HG03108 (cell line): ENCODE measurements at regions not wholly inside any gene's neighbourhood (a gene's known extent, or its start where the extent isn't known, plus 50 kb on each side); places are given as distances from the start of the nearest gene placed in this dataset.

Experiments used
- ATAC-seq: cut with Tn5 transposase; IDR thresholded peaks from one replicate; pipeline ENCODE4 v1.9.1; 2021; ENCODE audit warnings: moderate library complexity; ENCODE audit not compliant: unreplicated experiment

- ATAC-seq = no peak
These were observed 98.8 kb downstream of the SNX19 start for GRCh38 chr11:130817330-130817944.

DNA sequence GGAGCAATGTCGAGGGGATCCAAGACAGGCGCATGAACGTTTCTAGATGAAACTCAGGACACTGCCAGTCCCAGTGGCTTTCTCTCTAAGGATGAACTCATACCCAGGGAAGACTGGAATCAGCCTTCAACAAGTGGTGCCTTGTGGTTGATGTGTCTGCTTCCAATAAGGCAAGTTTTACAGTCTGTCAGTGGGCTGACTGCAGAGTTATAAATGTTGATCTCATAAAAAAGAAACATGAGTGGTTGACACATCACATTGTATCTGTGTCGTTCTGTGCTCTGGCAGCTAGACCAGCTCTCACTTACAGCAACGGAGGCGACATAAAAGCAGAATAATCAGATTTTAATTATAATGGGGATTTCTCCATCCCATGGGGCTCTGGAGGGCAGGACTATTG, 96.7 kb downstream of the SNX19 start:
- no peak for ATAC-seq
